HG03108 (cell line): ENCODE measurements at regions not wholly inside any gene's neighbourhood (a gene's known extent, or its start where the extent isn't known, plus 50 kb on each side); places are given as distances from the start of the nearest gene placed in this dataset.
"Not testable (repeated sequence)": the region's sequence is repeated elsewhere in the genome, so short reads cannot be mapped to it uniquely, and the experiment has no call there.

Experiments
- ATAC-seq: cut with Tn5 transposase; IDR thresholded peaks from one replicate; pipeline ENCODE4 v1.9.1; 2021; ENCODE audit warnings: moderate library complexity; ENCODE audit not compliant: unreplicated experiment

GRCh38 chr1:204777591-204777990, 92.1 kb upstream of the LRRN2 start:
- ATAC-seq: no peak

GRCh38 chr1:204780630-204781029, 90.0 kb upstream of the NFASC start:
- no peak for ATAC-seq

GRCh38 chr1:204782118-204782700, 88.5 kb upstream of the NFASC start:
- ATAC-seq: no peak

- ATAC-seq: not testable (repeated sequence)
These were observed 85.6 kb upstream of the NFASC start for GRCh38 chr1:204785023-204785422.

- ATAC-seq: no peak
These were observed 82.2 kb upstream of the NFASC start for GRCh38 chr1:204788470-204788869.

- ATAC-seq: no peak
These were observed 79.0 kb upstream of the NFASC start for GRCh38 chr1:204791453-204792353.

- no peak for ATAC-seq
These were observed 78.3 kb upstream of the NFASC start for GRCh38 chr1:204792354-204792692.

GRCh38 chr1:204793259-204793914, 77.3 kb upstream of the NFASC start:
- no peak for ATAC-seq

- not testable (repeated sequence) for ATAC-seq
These were observed 73.8 kb upstream of the NFASC start for GRCh38 chr1:204796886-204797285.

- ATAC-seq: no peak
These were observed 73.3 kb upstream of the NFASC start for GRCh38 chr1:204797401-204797800.

GRCh38 chr1:204799630-204800029, 71.0 kb upstream of the NFASC start:
- ATAC-seq: no peak

GRCh38 chr1:204801211-204801610, 69.5 kb upstream of the NFASC start:
- no peak for ATAC-seq

- ATAC-seq: no peak
These were observed 68.1 kb upstream of the NFASC start for GRCh38 chr1:204802401-204803175.

- ATAC-seq: no peak
These were observed 67.1 kb upstream of the NFASC start for GRCh38 chr1:204803607-204804006.

GRCh38 chr1:204806943-204807687, 63.5 kb upstream of the NFASC start:
- peak; percentile 90 for ATAC-seq

GRCh38 chr1:204809488-204809887, 61.2 kb upstream of the NFASC start:
- no peak for ATAC-seq

GRCh38 chr1:204812842-204813241, 57.8 kb upstream of the NFASC start:
- no peak for ATAC-seq

- ATAC-seq: no peak
These were observed 57.1 kb upstream of the NFASC start for GRCh38 chr1:204813522-204813921.

GRCh38 chr1:204814166-204814884, 56.3 kb upstream of the NFASC start:
- ATAC-seq: no peak

- no peak for ATAC-seq
These were observed 53.3 kb upstream of the NFASC start for GRCh38 chr1:204817341-204817740.
